ENCODE measurements at regions not wholly inside any gene's neighbourhood (a gene's known extent, or its start where the extent isn't known, plus 50 kb on each side); places are given as distances from the start of the nearest gene placed in this dataset.

- Histone ChIP-seq H3K4me2 (ENCODE audit: low read depth, low read length, poor library complexity, severe bottlenecking) (no peak overlapping the region), H3K9me2 (replicated peaks; ENCODE audit: low read depth, low read length) (no peaks in the 10 kb centered on the region), H3K27me3 (ENCODE audit: insufficient read depth, low read length, poor library complexity, severe bottlenecking) (no peaks in the 10 kb centered on the region), H3K36me3 (ENCODE audit: insufficient read depth, low read length) (no peaks in the 10 kb centered on the region), H3K79me2 (ENCODE audit: insufficient read depth, low read length) (no peaks in the 10 kb centered on the region), H3F3A (ENCODE audit: low read depth) (no peaks in the 10 kb centered on the region), H3K4me3 (ENCODE audit: low read length, poor library complexity, severe bottlenecking) (no peak overlapping the region), H3K4me1 (ENCODE audit: insufficient read depth, low read length, poor library complexity, severe bottlenecking) (no peaks in the 10 kb centered on the region), H3K9ac (ENCODE audit: low read depth, low read length, poor library complexity, severe bottlenecking) (no peak overlapping the region), H3K9me3 (ENCODE audit: insufficient read depth, low read depth, low read length) (no peaks in the 10 kb centered on the region), H4K20me1 (ENCODE audit: insufficient read depth, low read length, poor library complexity, severe bottlenecking) (no peaks in the 10 kb centered on the region), H2AFZ (ENCODE audit: low read length) (no peak overlapping the region)
- TF ChIP-seq EZH2phosphoT487 (IDR thresholded peaks at IDR 0.05; ENCODE audit: borderline replicate concordance) (no peak), CTCF (conservative IDR thresholded peaks at IDR 0.05; ENCODE audit: low read length) (no peak)
These were observed 356.6 kb downstream of the BMP2 start for GRCh38 chr20:7124120-7124519.

GRCh38 chr20:7136886-7137285 is 369.4 kb downstream of the BMP2 start:
- no peaks in the 10 kb centered on the region for H3K79me2 ChIP-seq (ENCODE audit: insufficient read depth, low read length)
- H3K9me3 ChIP-seq (ENCODE audit: insufficient read depth, low read depth, low read length), result no peaks in the 10 kb centered on the region
- no peaks in the 10 kb centered on the region for H3K36me3 ChIP-seq (ENCODE audit: insufficient read depth, low read length)
- TF ChIP-seq EZH2phosphoT487 (IDR thresholded peaks at IDR 0.05; ENCODE audit: borderline replicate concordance) (no peak), CTCF (conservative IDR thresholded peaks at IDR 0.05; ENCODE audit: low read length) (no peak)
- no peak overlapping the region for H3K4me3 ChIP-seq (ENCODE audit: low read length, poor library complexity, severe bottlenecking)
- no peaks in the 10 kb centered on the region for H3K27me3 ChIP-seq (ENCODE audit: insufficient read depth, low read length, poor library complexity, severe bottlenecking)
- no peaks in the 10 kb centered on the region for H4K20me1 ChIP-seq (ENCODE audit: insufficient read depth, low read length, poor library complexity, severe bottlenecking)
- no peaks in the 10 kb centered on the region for H3K9me2 ChIP-seq (replicated peaks; ENCODE audit: low read depth, low read length)
- no peak overlapping the region for H3K9ac ChIP-seq (ENCODE audit: low read depth, low read length, poor library complexity, severe bottlenecking)
- H3F3A ChIP-seq (ENCODE audit: low read depth), result no peaks in the 10 kb centered on the region
- H3K4me2 ChIP-seq (ENCODE audit: low read depth, low read length, poor library complexity, severe bottlenecking), result no peak overlapping the region
- no peak overlapping the region for H2AFZ ChIP-seq (ENCODE audit: low read length)
- no peaks in the 10 kb centered on the region for H3K4me1 ChIP-seq (ENCODE audit: insufficient read depth, low read length, poor library complexity, severe bottlenecking)

GRCh38 chr20:7137395-7138151 is 370.1 kb downstream of the BMP2 start:
- H3K4me1 ChIP-seq (ENCODE audit: insufficient read depth, low read length, poor library complexity, severe bottlenecking), result no peaks in the 10 kb centered on the region
- H3K4me2 ChIP-seq (ENCODE audit: low read depth, low read length, poor library complexity, severe bottlenecking), result no peak overlapping the region
- no peak overlapping the region for H3K4me3 ChIP-seq (ENCODE audit: low read length, poor library complexity, severe bottlenecking)
- no peaks in the 10 kb centered on the region for H3K79me2 ChIP-seq (ENCODE audit: insufficient read depth, low read length)
- no peaks in the 10 kb centered on the region for H3F3A ChIP-seq (ENCODE audit: low read depth)
- no peak overlapping the region for H3K9ac ChIP-seq (ENCODE audit: low read depth, low read length, poor library complexity, severe bottlenecking)
- H3K9me2 ChIP-seq (replicated peaks; ENCODE audit: low read depth, low read length), result no peaks in the 10 kb centered on the region
- H3K27me3 ChIP-seq (ENCODE audit: insufficient read depth, low read length, poor library complexity, severe bottlenecking), result no peaks in the 10 kb centered on the region
- H4K20me1 ChIP-seq (ENCODE audit: insufficient read depth, low read length, poor library complexity, severe bottlenecking), result no peaks in the 10 kb centered on the region
- TF ChIP-seq EZH2phosphoT487 (IDR thresholded peaks at IDR 0.05; ENCODE audit: borderline replicate concordance) (no peak), CTCF (conservative IDR thresholded peaks at IDR 0.05; ENCODE audit: low read length) (no peak)
- H2AFZ ChIP-seq (ENCODE audit: low read length), result no peak overlapping the region
- no peaks in the 10 kb centered on the region for H3K36me3 ChIP-seq (ENCODE audit: insufficient read depth, low read length)
- no peaks in the 10 kb centered on the region for H3K9me3 ChIP-seq (ENCODE audit: insufficient read depth, low read depth, low read length)
